ENCODE measurements at regions not wholly inside any gene's neighbourhood (a gene's known extent, or its start where the extent isn't known, plus 50 kb on each side); places are given as distances from the start of the nearest gene placed in this dataset.

DNA sequence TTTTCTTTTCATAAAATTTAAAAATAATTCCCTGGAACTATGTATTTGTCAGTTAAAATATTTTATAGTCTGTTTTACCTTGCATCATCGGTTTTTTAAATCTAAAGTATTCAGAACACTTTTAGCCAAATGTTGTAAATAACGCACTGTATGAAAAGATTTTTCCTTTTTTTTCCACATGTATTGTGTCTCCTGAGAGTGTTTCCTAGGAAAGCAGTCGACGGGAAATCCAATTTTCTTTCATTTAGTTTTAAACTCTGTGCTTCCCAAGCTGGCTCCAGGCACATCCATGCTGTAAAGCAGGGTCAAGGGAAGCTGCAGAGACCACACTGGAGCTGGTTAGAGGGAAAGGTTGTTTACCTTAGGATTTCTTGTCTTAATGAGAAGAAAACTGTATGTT lies 1724.3 kb upstream of the TENM3 start:
- Histone ChIP-seq H3K9me3 (replicated peaks; ENCODE audit: insufficient read depth, low read length) (no peaks in the 10 kb centered on the region), H3K27me3 (replicated peaks; ENCODE audit: insufficient read depth, low read length) (no peaks in the 10 kb centered on the region), H3K36me3 (replicated peaks; ENCODE audit: insufficient read depth, low read length) (no peaks in the 10 kb centered on the region), H3K9me2 (replicated peaks; ENCODE audit: insufficient read depth, low read length) (no peaks in the 10 kb centered on the region), H2AFZ (ENCODE audit: low read length) (no peak overlapping the region), H3K4me1 (ENCODE audit: low read length) (no peaks in the 10 kb centered on the region), H3F3A (ENCODE audit: insufficient read depth, low read length) (no peaks in the 10 kb centered on the region), H3K4me2 (ENCODE audit: low read depth, low read length) (no peak overlapping the region), H4K20me1 (ENCODE audit: insufficient read depth, low read length) (no peaks in the 10 kb centered on the region), H3K27ac (ENCODE audit: low read length) (no peak overlapping the region), H3K4me3 (ENCODE audit: low read length) (no peak overlapping the region), H3K79me2 (ENCODE audit: low read length) (no peaks in the 10 kb centered on the region), H3K9ac (ENCODE audit: low read length) (no peak overlapping the region)
- DNase-seq, result no peak
- TF ChIP-seq, protein P1, sequence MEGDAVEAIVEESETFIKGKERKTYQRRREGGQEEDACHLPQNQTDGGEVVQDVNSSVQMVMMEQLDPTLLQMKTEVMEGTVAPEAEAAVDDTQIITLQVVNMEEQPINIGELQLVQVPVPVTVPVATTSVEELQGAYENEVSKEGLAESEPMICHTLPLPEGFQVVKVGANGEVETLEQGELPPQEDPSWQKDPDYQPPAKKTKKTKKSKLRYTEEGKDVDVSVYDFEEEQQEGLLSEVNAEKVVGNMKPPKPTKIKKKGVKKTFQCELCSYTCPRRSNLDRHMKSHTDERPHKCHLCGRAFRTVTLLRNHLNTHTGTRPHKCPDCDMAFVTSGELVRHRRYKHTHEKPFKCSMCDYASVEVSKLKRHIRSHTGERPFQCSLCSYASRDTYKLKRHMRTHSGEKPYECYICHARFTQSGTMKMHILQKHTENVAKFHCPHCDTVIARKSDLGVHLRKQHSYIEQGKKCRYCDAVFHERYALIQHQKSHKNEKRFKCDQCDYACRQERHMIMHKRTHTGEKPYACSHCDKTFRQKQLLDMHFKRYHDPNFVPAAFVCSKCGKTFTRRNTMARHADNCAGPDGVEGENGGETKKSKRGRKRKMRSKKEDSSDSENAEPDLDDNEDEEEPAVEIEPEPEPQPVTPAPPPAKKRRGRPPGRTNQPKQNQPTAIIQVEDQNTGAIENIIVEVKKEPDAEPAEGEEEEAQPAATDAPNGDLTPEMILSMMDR (IDR thresholded peaks at IDR 0.05; ENCODE audit: low read length), result no peak
- TF ChIP-seq EZH2 (optimal IDR thresholded peaks at IDR 0.05; ENCODE audit: low read depth, low read length), result no peak
- no peak for TF ChIP-seq EZH2phosphoT487 (IDR thresholded peaks at IDR 0.05; ENCODE audit: low read length)

GRCh38 chr4:180521181-180521580 lies 1722.0 kb upstream of the TENM3 start:
- H3K9me3 ChIP-seq (replicated peaks; ENCODE audit: insufficient read depth, low read length), result no peaks in the 10 kb centered on the region
- H3K9ac ChIP-seq (ENCODE audit: low read length), result no peak overlapping the region
- H3F3A ChIP-seq (ENCODE audit: insufficient read depth, low read length), result no peaks in the 10 kb centered on the region
- H3K9me2 ChIP-seq (replicated peaks; ENCODE audit: insufficient read depth, low read length), result no peaks in the 10 kb centered on the region
- no peaks in the 10 kb centered on the region for H4K20me1 ChIP-seq (ENCODE audit: insufficient read depth, low read length)
- H2AFZ ChIP-seq (ENCODE audit: low read length), result no peak overlapping the region
- H3K79me2 ChIP-seq (ENCODE audit: low read length), result no peaks in the 10 kb centered on the region
- H3K4me3 ChIP-seq (ENCODE audit: low read length), result no peak overlapping the region
- no peak for TF ChIP-seq EZH2phosphoT487 (IDR thresholded peaks at IDR 0.05; ENCODE audit: low read length)
- TF ChIP-seq EZH2 (optimal IDR thresholded peaks at IDR 0.05; ENCODE audit: low read depth, low read length), result no peak
- TF ChIP-seq, protein P1 (IDR thresholded peaks at IDR 0.05; ENCODE audit: low read length), result no peak
- no peak overlapping the region for H3K4me2 ChIP-seq (ENCODE audit: low read depth, low read length)
- DNase-seq, result no peak
- H3K27me3 ChIP-seq (replicated peaks; ENCODE audit: insufficient read depth, low read length), result no peaks in the 10 kb centered on the region
- no peak overlapping the region for H3K27ac ChIP-seq (ENCODE audit: low read length)
- H3K4me1 ChIP-seq (ENCODE audit: low read length), result no peaks in the 10 kb centered on the region
- H3K36me3 ChIP-seq (replicated peaks; ENCODE audit: insufficient read depth, low read length), result no peaks in the 10 kb centered on the region

DNA sequence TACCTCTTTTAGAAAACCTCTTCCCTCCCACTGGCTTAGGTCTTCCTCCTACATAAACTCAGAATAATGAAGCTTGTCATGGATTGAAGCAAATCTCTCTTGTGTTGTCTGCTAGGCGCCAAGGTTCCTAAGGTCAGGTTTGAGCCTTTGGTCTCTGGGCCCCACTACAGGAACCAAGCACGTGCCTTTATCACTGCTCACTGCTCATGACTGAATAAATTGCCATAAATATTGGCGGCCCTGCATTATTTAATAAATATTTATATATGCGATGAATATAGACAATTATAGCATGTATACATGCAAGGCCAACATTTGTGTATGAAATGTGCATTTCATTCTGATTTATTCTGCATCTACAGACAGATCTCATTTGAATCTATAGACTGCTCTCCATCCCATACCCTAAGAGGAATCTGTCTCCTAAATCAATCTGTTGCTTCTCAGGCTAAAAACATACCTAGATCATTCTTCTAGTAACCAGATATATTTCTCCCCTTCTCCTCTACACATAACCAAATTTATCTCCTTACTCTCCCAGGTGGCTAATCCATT lies 1717.6 kb upstream of the TENM3 start:
- Histone ChIP-seq H3K79me2 (ENCODE audit: low read length) (no peaks in the 10 kb centered on the region), H3K27ac (ENCODE audit: low read length) (no peak overlapping the region), H3K9ac (ENCODE audit: low read length) (no peak overlapping the region), H3K4me2 (ENCODE audit: low read depth, low read length) (no peak overlapping the region), H3K4me3 (ENCODE audit: low read length) (no peak overlapping the region), H3F3A (ENCODE audit: insufficient read depth, low read length) (no peaks in the 10 kb centered on the region), H3K9me2 (replicated peaks; ENCODE audit: insufficient read depth, low read length) (no peaks in the 10 kb centered on the region), H3K27me3 (replicated peaks; ENCODE audit: insufficient read depth, low read length) (no peaks in the 10 kb centered on the region), H4K20me1 (ENCODE audit: insufficient read depth, low read length) (no peaks in the 10 kb centered on the region), H2AFZ (ENCODE audit: low read length) (no peak overlapping the region), H3K4me1 (ENCODE audit: low read length) (no peaks in the 10 kb centered on the region), H3K36me3 (replicated peaks; ENCODE audit: insufficient read depth, low read length) (no peaks in the 10 kb centered on the region), H3K9me3 (replicated peaks; ENCODE audit: insufficient read depth, low read length) (no peaks in the 10 kb centered on the region)
- TF ChIP-seq EZH2 (optimal IDR thresholded peaks at IDR 0.05; ENCODE audit: low read depth, low read length), result no peak
- TF ChIP-seq, protein P1 (IDR thresholded peaks at IDR 0.05; ENCODE audit: low read length), result no peak
- no peak for TF ChIP-seq EZH2phosphoT487 (IDR thresholded peaks at IDR 0.05; ENCODE audit: low read length)
- no peak for DNase-seq

Data from MM.1S (cell line).